OCI-LY3 (cell line): ENCODE measurements at regions not wholly inside any gene's neighbourhood (a gene's known extent, or its start where the extent isn't known, plus 50 kb on each side); places are given as distances from the start of the nearest gene placed in this dataset.

Experiments used
- H2AFZ ChIP-seq: fragments of 200-600, 300-600 bp; shearing (Covaris generic); 2 replicates; pipeline ENCODE4 v1.6.0; 2014; ENCODE audit warnings: antibody characterized with exemption, low read depth, low read length
- H3K27ac ChIP-seq: fragments of 200-600, 300-600 bp; sonication (generic); 2 replicates; pipeline ENCODE4 v1.5.1; 2014; ENCODE audit warnings: mild to moderate bottlenecking, low read length, moderate library complexity, mixed read lengths
- H3K27me3 ChIP-seq: fragments of 200-600, 300-600 bp; sonication (generic); 2 replicates; pipeline ENCODE4 v1.6.1; 2014; ENCODE audit warnings: low read depth, low read length, mixed read lengths
- H3K36me3 ChIP-seq: fragments of 200-600, 300-600 bp; sonication (generic); replicated peaks from 2 replicates; pipeline ENCODE3; 2014; ENCODE audit warnings: low read depth, low read length, mixed read lengths
- H3K4me1 ChIP-seq: fragments of 300-600, 200-600 bp; sonication (generic); 2 replicates; pipeline ENCODE4 v1.6.1; 2014; ENCODE audit warnings: low read length, mixed read lengths
- H3K4me2 ChIP-seq: fragments of 200-600, 300-600 bp; sonication (generic); 2 replicates; pipeline ENCODE4 v1.6.1; 2014; ENCODE audit warnings: low read length, mixed read lengths
- H3K4me3 ChIP-seq: fragments of 300-600, 200-600 bp; sonication (generic); 2 replicates; pipeline ENCODE4 v1.5.1; 2014; ENCODE audit warnings: antibody characterized with exemption, mild to moderate bottlenecking, low read length, moderate library complexity
- H3K79me2 ChIP-seq: fragments of 300-600, 200-600 bp; shearing (Covaris generic); 2 replicates; pipeline ENCODE4 v1.6.1; 2014; ENCODE audit warnings: mild to moderate bottlenecking, low read length, mixed read lengths
- H3K9ac ChIP-seq: fragments of 300-600, 200-600 bp; shearing (Covaris generic); 2 replicates; pipeline ENCODE4 v1.6.0; 2014; ENCODE audit warnings: mild to moderate bottlenecking, low read length, moderate library complexity
- H3K9me3 ChIP-seq: fragments of 200-600, 300-600 bp; shearing (Covaris generic); 2 replicates; pipeline ENCODE4 v1.6.1; 2014; ENCODE audit warnings: low read length, mixed read lengths; ENCODE audit not compliant: insufficient read depth
- H4K20me1 ChIP-seq: fragments of 200-600, 300-600 bp; sonication (generic); 2 replicates; pipeline ENCODE4 v1.6.1; 2016; ENCODE audit warnings: low read length, mixed read lengths; ENCODE audit not compliant: insufficient read depth
- CTCF ChIP-seq: fragments of 200-600, 300-600 bp; sonication (generic); IDR thresholded peaks from 2 replicates; pipeline ENCODE4 v1.5.1; 2014; ENCODE audit warnings: antibody characterized with exemption, low read length, low read depth
- EZH2phosphoT487 ChIP-seq: fragments of 200-600 bp; shearing (Covaris generic); IDR thresholded peaks from 2 replicates; pipeline ENCODE4 v1.6.1; 2018; ENCODE audit warnings: antibody characterized with exemption, mixed run types, low read depth

- no peak overlapping the region for H3K4me2 ChIP-seq
- H3K4me3 ChIP-seq = no peak overlapping the region
- no peaks in the 10 kb centered on the region for H4K20me1 ChIP-seq
- no peak overlapping the region for H3K27ac ChIP-seq
- H3K9me3 ChIP-seq = no peaks in the 10 kb centered on the region
- no peaks in the 10 kb centered on the region for H3K36me3 ChIP-seq
- H2AFZ ChIP-seq = no peak overlapping the region
- H3K79me2 ChIP-seq = no peaks in the 10 kb centered on the region
- H3K4me1 ChIP-seq = no peaks in the 10 kb centered on the region
- H3K27me3 ChIP-seq = peaks cover 9% of the 10 kb centered on the region
- no peak overlapping the region for H3K9ac ChIP-seq
- no peak for TF ChIP-seq CTCF
- no peak for TF ChIP-seq EZH2phosphoT487
Observed at GRCh38 chr12:53856132-53856531, 82.5 kb upstream of the HOXC13 start.

GRCh38 chr12:53857666-53858065 is 81.0 kb upstream of the HOXC13 start:
- peaks cover 12% of the 10 kb centered on the region for H3K27me3 ChIP-seq
- H3K4me1 ChIP-seq = no peaks in the 10 kb centered on the region
- H2AFZ ChIP-seq = no peak overlapping the region
- H3K4me3 ChIP-seq = no peak overlapping the region
- no peaks in the 10 kb centered on the region for H3K9me3 ChIP-seq
- H3K79me2 ChIP-seq = no peaks in the 10 kb centered on the region
- no peaks in the 10 kb centered on the region for H3K36me3 ChIP-seq
- H3K9ac ChIP-seq = no peak overlapping the region
- H4K20me1 ChIP-seq = no peaks in the 10 kb centered on the region
- no peak overlapping the region for H3K27ac ChIP-seq
- no peak for TF ChIP-seq CTCF
- TF ChIP-seq EZH2phosphoT487 = no peak
- H3K4me2 ChIP-seq = no peak overlapping the region

GRCh38 chr12:53860426-53861345 is 77.9 kb upstream of the HOXC13 start:
- no peak overlapping the region for H3K4me3 ChIP-seq
- TF ChIP-seq EZH2phosphoT487 (no peak), CTCF (no peak)
- H3K27me3 ChIP-seq = peaks cover 12% of the 10 kb centered on the region
- H3K36me3 ChIP-seq = no peaks in the 10 kb centered on the region
- H3K9me3 ChIP-seq = no peaks in the 10 kb centered on the region
- H3K4me2 ChIP-seq = no peak overlapping the region
- H2AFZ ChIP-seq = no peak overlapping the region
- H4K20me1 ChIP-seq = no peaks in the 10 kb centered on the region
- H3K79me2 ChIP-seq = no peaks in the 10 kb centered on the region
- H3K9ac ChIP-seq = no peak overlapping the region
- H3K27ac ChIP-seq = no peak overlapping the region
- no peaks in the 10 kb centered on the region for H3K4me1 ChIP-seq

- Histone ChIP-seq H3K27me3 (peaks cover 12% of the 10 kb centered on the region), H3K4me2 (no peak overlapping the region), H4K20me1 (no peaks in the 10 kb centered on the region), H3K4me3 (no peak overlapping the region), H2AFZ (no peak overlapping the region), H3K4me1 (peaks cover 14% of the 10 kb centered on the region), H3K79me2 (no peaks in the 10 kb centered on the region), H3K9ac (no peak overlapping the region), H3K36me3 (no peaks in the 10 kb centered on the region), H3K9me3 (no peaks in the 10 kb centered on the region), H3K27ac (no peak overlapping the region)
- TF ChIP-seq EZH2phosphoT487 = no peak
- TF ChIP-seq CTCF = no peak
Observed at GRCh38 chr12:53862206-53862605, 76.4 kb upstream of the HOXC13 start.
